SK-N-MC (cell line): ENCODE measurements at regions not wholly inside any gene's neighbourhood (a gene's known extent, or its start where the extent isn't known, plus 50 kb on each side); places are given as distances from the start of the nearest gene placed in this dataset.
"Not testable (repeated sequence)": the region's sequence is repeated elsewhere in the genome, so short reads cannot be mapped to it uniquely, and the experiment has no call there.

Experiments
- DNase-seq: peaks from one replicate; pipeline ENCODE4 v3.0.0-alpha.2; 2011; ENCODE audit warnings: low read depth, low spot score
- H3K27ac ChIP-seq: fragments of 200-600 bp; sonication (generic); 2 replicates; pipeline ENCODE4 v1.5.1; 2016; ENCODE audit warnings: mixed run types
- H3K36me3 ChIP-seq: fragments of 200-600 bp; sonication (generic); 2 replicates; pipeline ENCODE4 v1.6.1; 2017; ENCODE audit warnings: antibody characterized with exemption, low read length, mixed read lengths; ENCODE audit not compliant: insufficient read depth
- H3K4me3 ChIP-seq: fragments of 200-600 bp; sonication (generic); 2 replicates; pipeline ENCODE4 v1.5.1; 2016
- H3K9ac ChIP-seq: fragments of 200-600 bp; sonication (generic); 2 replicates; pipeline ENCODE4 v1.8.0; 2017; ENCODE audit warnings: mixed run types, mixed read lengths; ENCODE audit not compliant: insufficient read length
- H3K9me3 ChIP-seq: fragments of 200-600 bp; sonication (generic); 2 replicates; pipeline ENCODE4 v1.6.1; 2017; ENCODE audit warnings: low read depth, mild to moderate bottlenecking, antibody characterized with exemption, low read length, moderate library complexity, mixed read lengths
- EZH2 ChIP-seq: fragments of 200-600 bp; sonication (generic); IDR thresholded peaks from one replicate; pipeline ENCODE4 v1.6.1; 2017; ENCODE audit warnings: antibody characterized with exemption
- FOXP2 ChIP-seq: optimal IDR thresholded peaks from 2 replicates; pipeline ENCODE3; 2011; ENCODE audit warnings: mild to moderate bottlenecking, moderate library complexity; ENCODE audit not compliant: insufficient read depth; ENCODE audit errors: extremely low read length, control extremely low read depth
- POLR2AphosphoS5 ChIP-seq: IDR thresholded peaks from 2 replicates; pipeline ENCODE4 v1.6.1; 2012; ENCODE audit warnings: mild to moderate bottlenecking, low read depth, low read length, borderline replicate concordance

DNA sequence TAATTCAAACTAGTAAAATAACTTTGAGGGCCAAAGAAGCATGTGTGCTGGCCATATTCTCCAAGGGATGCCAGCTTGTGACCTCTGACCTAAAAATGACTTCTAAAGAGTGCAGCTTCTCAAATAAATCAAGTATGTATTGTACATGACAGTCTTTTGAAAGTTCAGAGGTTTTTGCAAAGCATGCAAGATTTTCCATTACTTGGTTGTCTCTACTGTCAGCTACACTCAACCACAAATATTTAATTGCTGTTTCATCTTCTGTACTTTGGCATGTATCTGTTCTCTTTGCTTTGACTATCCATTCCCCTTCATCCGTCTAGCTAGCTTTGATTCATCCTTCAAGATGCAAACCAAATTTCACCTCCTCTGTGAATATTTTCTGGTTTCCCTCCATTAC lies 121.9 kb upstream of the HS3ST2 start:
- Histone ChIP-seq H3K4me3 (no peak overlapping the region), H3K36me3 (no peaks in the 10 kb centered on the region), H3K27ac (no peak overlapping the region), H3K9ac (no peak overlapping the region), H3K9me3 (no peaks in the 10 kb centered on the region; the same call in 1 of the 2 replicates)
- TF ChIP-seq FOXP2 (no peak), EZH2 (no peak), POLR2AphosphoS5 (no peak)
- DNase-seq = no peak

DNA sequence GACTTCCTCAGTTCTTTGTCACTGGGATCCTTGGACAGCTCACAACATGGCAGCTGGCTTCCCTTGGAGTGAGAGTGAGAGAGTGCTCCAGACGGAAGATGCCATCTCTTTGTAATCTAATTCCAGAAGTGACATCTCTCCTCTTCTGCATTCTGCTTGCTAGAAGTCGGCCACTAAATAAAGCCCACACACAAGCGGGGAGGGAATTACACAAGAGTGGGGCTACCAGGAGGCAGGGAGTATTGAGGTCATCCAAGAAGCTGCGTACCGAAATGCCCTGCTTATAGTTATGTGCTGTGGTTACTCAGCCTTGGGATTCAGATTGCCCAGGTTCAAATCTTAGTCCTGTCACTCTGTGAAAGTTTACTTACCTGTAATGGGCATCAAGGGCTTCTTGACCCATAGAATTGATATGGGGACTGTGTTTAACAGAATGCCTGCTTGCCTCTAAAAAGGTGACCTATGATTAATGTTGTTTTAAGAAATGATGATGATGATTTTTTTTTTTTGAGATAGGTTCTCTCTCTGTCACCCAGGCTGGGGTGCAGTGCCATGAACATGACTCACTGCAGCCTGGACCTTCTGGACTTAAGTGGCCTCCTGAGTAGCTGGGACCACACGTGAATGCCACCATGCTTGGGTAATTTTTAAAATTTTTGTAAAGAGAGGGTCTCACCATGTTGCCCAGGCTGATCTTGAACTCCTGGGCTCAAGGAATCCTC lies 120.9 kb upstream of the HS3ST2 start:
- H3K36me3 ChIP-seq = no peaks in the 10 kb centered on the region
- H3K9me3 ChIP-seq = no peaks in the 10 kb centered on the region
- no peak for DNase-seq
- no peak overlapping the region for H3K9ac ChIP-seq
- H3K27ac ChIP-seq = no peak overlapping the region
- TF ChIP-seq FOXP2 = no peak
- no peak for TF ChIP-seq POLR2AphosphoS5
- TF ChIP-seq EZH2 = no peak
- H3K4me3 ChIP-seq = no peak overlapping the region

DNA sequence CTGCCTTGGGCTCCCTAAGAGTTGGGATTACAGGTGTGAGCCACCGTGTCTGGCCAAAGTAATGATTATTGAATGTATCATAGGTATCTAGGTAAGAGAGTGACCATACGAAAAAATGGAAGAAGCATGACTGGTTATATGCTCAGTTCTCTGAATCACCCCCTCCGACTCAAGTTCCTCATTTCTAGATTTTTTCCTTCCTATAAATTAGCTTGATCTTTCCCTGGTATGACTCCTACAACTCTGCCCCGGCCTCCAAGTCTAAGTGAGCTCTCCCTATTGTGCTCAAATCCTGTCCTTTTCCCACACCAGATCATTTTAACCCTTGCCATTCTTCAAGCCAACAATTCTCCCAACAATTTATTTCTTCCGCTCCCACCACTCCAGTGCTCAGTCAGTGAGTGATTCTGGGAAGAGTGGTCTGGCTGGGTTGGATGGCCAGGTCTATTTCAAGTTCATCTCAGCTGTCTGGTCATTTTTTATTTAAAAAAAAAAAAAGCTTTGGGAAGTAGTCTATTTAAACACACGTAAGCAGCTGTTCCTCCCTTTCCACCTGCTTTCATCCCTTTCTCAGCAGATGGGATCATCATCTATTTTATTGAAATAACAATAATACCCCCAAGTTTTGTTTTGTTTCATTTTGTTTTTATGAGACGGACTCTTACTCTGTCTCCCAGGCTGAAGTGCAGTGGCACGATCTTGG lies 120.2 kb upstream of the HS3ST2 start:
- no peaks in the 10 kb centered on the region for H3K9me3 ChIP-seq
- H3K9ac ChIP-seq = no peak overlapping the region
- DNase-seq = no peak
- no peaks in the 10 kb centered on the region for H3K36me3 ChIP-seq
- no peak overlapping the region for H3K4me3 ChIP-seq
- H3K27ac ChIP-seq = no peak overlapping the region
- TF ChIP-seq EZH2 (no peak), FOXP2 (no peak), POLR2AphosphoS5 (no peak)

DNA sequence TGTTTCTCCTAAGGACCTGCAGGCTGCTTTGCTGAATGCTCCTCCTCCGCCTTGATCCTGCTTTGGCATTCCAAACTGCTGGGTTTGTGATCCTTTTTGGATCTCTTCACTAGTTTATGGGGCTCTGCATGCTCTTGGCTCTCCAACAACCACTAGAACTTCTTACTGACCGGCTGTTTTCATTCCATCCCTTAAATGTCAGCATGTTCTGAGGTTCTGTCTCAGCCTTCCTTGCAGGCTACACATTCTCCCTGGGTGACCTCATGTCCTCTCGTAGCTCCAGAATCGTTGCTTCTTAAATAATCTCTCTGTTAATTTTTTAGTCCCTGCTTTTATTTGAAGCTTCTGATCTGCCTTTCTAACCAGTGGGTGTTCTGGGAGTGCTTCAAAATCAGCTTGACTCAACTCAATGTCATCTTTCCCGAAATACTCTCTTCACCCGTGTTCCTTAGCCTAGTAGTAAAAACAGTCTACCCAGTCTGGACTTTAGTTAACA lies 119.0 kb upstream of the HS3ST2 start:
- no peak for DNase-seq
- no peak overlapping the region for H3K4me3 ChIP-seq
- TF ChIP-seq FOXP2 = no peak
- TF ChIP-seq EZH2 = no peak
- TF ChIP-seq POLR2AphosphoS5 = no peak
- H3K9ac ChIP-seq = no peak overlapping the region
- no peaks in the 10 kb centered on the region for H3K9me3 ChIP-seq
- H3K27ac ChIP-seq = no peak overlapping the region
- no peaks in the 10 kb centered on the region for H3K36me3 ChIP-seq

DNA sequence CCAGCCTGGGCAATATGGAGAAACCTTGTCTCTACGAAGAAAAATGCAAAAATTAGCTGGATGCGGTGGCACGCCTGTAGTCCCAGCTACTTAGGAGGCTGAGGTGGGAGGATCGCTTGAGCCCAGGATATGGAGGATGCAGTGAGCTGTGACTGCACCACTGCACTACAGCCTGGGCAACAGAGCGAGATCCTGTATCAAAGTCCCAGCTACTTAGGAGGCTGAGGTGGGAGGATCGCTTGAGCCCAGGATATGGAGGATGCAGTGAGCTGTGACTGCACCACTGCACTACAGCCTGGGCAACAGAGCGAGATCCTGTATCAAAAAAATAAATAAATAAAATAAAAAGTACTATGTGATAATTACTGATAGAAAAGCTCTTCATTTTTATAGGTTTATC lies 118.2 kb upstream of the HS3ST2 start:
- not testable (repeated sequence) for H3K9ac ChIP-seq, H3K27ac ChIP-seq, DNase-seq, H3K36me3 ChIP-seq, H3K9me3 ChIP-seq, H3K4me3 ChIP-seq

DNA sequence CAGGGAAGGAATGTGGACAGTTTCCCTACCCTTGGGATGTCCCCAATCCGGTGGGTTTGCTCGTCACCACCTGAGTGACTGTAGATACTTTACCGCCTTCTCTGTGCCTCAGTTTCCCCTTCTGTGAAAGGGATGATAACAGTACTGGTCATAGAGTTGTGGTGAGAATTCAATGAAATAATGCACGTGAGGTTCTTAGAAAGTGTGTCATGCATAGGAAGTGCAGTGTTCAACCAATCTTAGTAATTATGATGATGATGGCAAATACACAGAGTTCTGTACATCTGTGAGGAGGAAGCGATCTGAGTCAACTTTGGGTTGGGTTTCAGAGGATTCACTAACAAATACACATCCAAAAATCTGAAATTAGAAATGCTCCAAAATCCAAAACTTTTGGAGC lies 114.6 kb upstream of the HS3ST2 start:
- TF ChIP-seq FOXP2 = no peak
- TF ChIP-seq EZH2 = no peak
- no peak for TF ChIP-seq POLR2AphosphoS5
- Histone ChIP-seq H3K27ac (no peak overlapping the region), H3K36me3 (no peaks in the 10 kb centered on the region), H3K9ac (no peak overlapping the region), H3K4me3 (no peak overlapping the region), H3K9me3 (no peaks in the 10 kb centered on the region)
- no peak for DNase-seq

DNA sequence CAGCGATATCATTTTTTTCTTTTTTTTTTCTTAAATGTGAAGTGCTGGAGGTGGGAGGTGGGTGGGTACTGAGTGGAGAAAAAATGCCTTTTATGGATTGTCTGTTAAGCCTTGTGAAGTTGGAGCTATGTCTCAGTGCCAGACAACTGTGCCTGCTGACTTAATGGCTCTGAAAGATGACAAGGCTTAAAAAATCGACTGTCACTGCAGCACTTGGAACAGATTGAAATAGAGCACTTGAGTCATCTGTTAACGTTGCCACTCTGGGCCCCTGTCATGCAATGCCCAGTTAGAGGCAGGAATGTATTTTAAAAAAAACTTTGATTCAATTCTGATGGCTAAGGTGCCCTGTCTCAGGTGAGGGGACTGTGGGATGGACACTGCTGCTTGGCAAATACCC lies 108.2 kb upstream of the HS3ST2 start:
- Histone ChIP-seq H3K36me3 (no peaks in the 10 kb centered on the region), H3K4me3 (no peak overlapping the region)
- TF ChIP-seq EZH2 = no peak
- no peak for TF ChIP-seq POLR2AphosphoS5
- TF ChIP-seq FOXP2 = no peak

DNA sequence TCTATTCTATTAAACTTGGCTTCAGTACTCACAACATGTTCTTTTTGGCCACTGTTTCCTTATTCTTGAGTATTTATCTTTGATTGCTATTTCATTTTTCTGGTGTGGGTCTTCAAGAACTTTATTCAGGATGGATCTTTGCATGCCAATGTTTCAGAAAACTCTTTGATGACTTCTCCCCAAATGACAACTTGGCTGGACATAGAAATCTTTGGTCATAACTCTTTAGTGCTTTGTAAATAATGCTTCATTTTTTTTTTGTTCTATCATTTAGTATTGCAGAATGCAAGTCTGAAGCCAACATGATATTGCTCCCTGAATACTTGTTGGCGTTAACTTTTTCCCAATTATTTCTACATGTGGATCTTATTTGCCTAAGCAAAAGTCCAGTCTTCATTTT lies 103.6 kb upstream of the HS3ST2 start:
- Histone ChIP-seq H3K9ac (no peak overlapping the region), H3K4me3 (no peak overlapping the region), H3K36me3 (no peaks in the 10 kb centered on the region), H3K9me3 (no peaks in the 10 kb centered on the region), H3K27ac (no peak overlapping the region)
- DNase-seq = no peak
- no peak for TF ChIP-seq POLR2AphosphoS5
- no peak for TF ChIP-seq EZH2
- TF ChIP-seq FOXP2 = no peak

More for the DNA sequence above, 108.2 kb upstream of the HS3ST2 start:
- DNase-seq = no peak
- H3K9ac ChIP-seq = no peak overlapping the region
- no peaks in the 10 kb centered on the region for H3K9me3 ChIP-seq
- H3K27ac ChIP-seq = no peak overlapping the region
